Kidney (tissue), 13 donors: ENCODE measurements at regions not wholly inside any gene's neighbourhood (a gene's known extent, or its start where the extent isn't known, plus 50 kb on each side); places are given as distances from the start of the nearest gene placed in this dataset.
A peak's percentile ranks its signal among the peaks of the same experiment; 100 is the strongest.

Experiments used
- DNase-seq, 5 donors: peaks; one replicate each; pipeline ENCODE4 v3.0.0-alpha.2; 2013 to 2020
- FAIRE-seq: peaks from 2 replicates; lab custom pipeline; 2012; peaks lifted over from hg19 to GRCh38; lab: Jason Lieb, UNC
- H3K27ac ChIP-seq, 2 donors: one replicate each; pipeline ENCODE4 v1.7.0; 2013; ENCODE audit warnings: low read depth in 2 of 2, low read length in 2 of 2, inconsistent platforms in 1 of 2
- H3K27me3 ChIP-seq: one replicate; pipeline ENCODE4 v1.7.1; 2013; ENCODE audit warnings: low read length, inconsistent platforms; ENCODE audit not compliant: control insufficient read depth, insufficient read depth
- H3K36me3 ChIP-seq, 3 donors: one replicate each; pipeline versions ENCODE4 v1.7.0 to v1.7.1; 2013; ENCODE audit warnings: low read length in 3 of 3, control low read depth in 1 of 3, inconsistent platforms in 1 of 3; ENCODE audit not compliant: insufficient read depth in 3 of 3, control insufficient read depth in 2 of 3
- H3K4me1 ChIP-seq, 3 donors: one replicate each; pipeline versions ENCODE4 v1.7.0 to v1.7.1; 2013; ENCODE audit warnings: low read length in 3 of 3, inconsistent platforms in 1 of 3, low read depth in 1 of 3; ENCODE audit not compliant: control insufficient read depth in 2 of 3, insufficient read depth in 2 of 3
- H3K4me3 ChIP-seq, 3 donors: one replicate each; pipeline versions ENCODE4 v1.7.0 to v1.8.1; 2013; ENCODE audit warnings: low read length in 3 of 3, control low read depth in 1 of 3, inconsistent platforms in 1 of 3
- H3K9ac ChIP-seq, 3 donors: one replicate each; pipeline versions ENCODE4 v1.7.0 to v1.7.1; 2013; ENCODE audit warnings: low read length in 3 of 3, control low read depth in 1 of 3, inconsistent platforms in 1 of 3
- H3K9me3 ChIP-seq, 3 donors: one replicate each; pipeline versions ENCODE4 v1.7.0 to v1.7.1; 2013; ENCODE audit warnings: low read length in 3 of 3, control low read depth in 1 of 3, inconsistent platforms in 1 of 3; ENCODE audit not compliant: control insufficient read depth in 2 of 3, insufficient read depth in 1 of 3
- intact Hi-C: fragments of 100-400 bp; cut with DNase I; formaldehyde crosslinking; loops from one replicate; pipeline ENCODE4 v1.11.1; 2022
- TF ChIP-seq, protein P1 (sequence below): IDR thresholded peaks from 3 replicates; pipeline ENCODE4 v1.5.1; 2012; ENCODE audit warnings: mild to moderate bottlenecking, moderate library complexity, borderline replicate concordance; ENCODE audit not compliant: insufficient read depth; ENCODE audit errors: extremely low read depth
- donor health status: control.
- donor health status: control.
- donor health status: control.
- donor health status: control.
- donor health status: control.
- donor health status: DM: yes; HTN: yes; CAD: no.
- donor health status: Normal renal cell carcinoma (clear cell type).

DNA sequence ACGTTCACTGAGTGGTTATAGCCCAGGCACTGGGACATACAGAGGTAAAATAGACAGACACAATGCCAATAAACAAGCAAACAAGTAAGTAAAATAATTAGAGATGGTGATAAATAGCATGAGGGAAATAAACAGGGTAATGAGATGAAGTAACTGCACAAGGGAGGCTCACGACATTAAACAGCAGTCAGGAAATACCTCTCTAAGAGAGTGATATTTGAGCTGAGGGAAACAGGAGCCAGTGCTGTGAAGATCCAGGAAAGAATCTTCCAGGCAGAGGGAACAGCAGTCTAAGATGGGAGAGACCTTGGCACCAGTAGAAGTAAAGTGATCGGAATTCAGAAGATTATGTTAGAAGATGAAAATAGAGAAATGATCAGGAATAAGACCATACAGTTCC lies 279.4 kb downstream of the HINT1 start:
- Histone ChIP-seq H3K27me3 (no peaks in the 10 kb centered on the region), H3K4me1 (no peaks in the 10 kb centered on the region), H3K4me3 (no peak overlapping the region), H3K9ac (no peak overlapping the region), H3K36me3 (no peaks in the 10 kb centered on the region), H3K9me3 (no peaks in the 10 kb centered on the region), H3K27ac (no peak overlapping the region)
- intact Hi-C loops, result no loop called here
- FAIRE-seq (no peak), DNase-seq (peak in 2 of 5 donors; percentile 33 to 41)
- TF ChIP-seq, protein P1, sequence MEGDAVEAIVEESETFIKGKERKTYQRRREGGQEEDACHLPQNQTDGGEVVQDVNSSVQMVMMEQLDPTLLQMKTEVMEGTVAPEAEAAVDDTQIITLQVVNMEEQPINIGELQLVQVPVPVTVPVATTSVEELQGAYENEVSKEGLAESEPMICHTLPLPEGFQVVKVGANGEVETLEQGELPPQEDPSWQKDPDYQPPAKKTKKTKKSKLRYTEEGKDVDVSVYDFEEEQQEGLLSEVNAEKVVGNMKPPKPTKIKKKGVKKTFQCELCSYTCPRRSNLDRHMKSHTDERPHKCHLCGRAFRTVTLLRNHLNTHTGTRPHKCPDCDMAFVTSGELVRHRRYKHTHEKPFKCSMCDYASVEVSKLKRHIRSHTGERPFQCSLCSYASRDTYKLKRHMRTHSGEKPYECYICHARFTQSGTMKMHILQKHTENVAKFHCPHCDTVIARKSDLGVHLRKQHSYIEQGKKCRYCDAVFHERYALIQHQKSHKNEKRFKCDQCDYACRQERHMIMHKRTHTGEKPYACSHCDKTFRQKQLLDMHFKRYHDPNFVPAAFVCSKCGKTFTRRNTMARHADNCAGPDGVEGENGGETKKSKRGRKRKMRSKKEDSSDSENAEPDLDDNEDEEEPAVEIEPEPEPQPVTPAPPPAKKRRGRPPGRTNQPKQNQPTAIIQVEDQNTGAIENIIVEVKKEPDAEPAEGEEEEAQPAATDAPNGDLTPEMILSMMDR, result no peak

DNA sequence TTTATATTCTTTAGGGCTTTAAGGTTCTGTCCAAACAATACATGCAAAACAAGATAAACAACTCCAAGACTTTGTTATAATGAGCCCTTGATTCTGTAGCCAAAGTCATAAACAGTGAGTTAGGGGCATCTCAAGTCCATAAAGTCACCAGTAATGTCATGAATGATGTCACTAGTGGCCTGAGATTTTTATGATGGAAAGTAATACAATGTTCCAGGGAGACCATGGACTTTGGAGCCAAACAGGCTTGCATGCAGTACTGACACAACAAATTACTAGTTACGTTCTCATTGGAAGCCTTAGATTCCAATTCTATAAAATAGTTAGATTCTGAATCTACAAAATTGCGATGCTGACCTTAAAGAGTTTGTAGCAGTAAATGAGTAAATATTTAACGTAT lies 280.0 kb downstream of the HINT1 start:
- no peaks in the 10 kb centered on the region for H3K27me3 ChIP-seq
- intact Hi-C loops, result no loop called here
- FAIRE-seq (no peak), DNase-seq (peak in 2 of 5 donors; percentile 13 to 31)
- no peaks in the 10 kb centered on the region for H3K9me3 ChIP-seq
- H3K4me1 ChIP-seq, result no peaks in the 10 kb centered on the region
- no peak overlapping the region for H3K27ac ChIP-seq
- no peak overlapping the region for H3K9ac ChIP-seq
- H3K4me3 ChIP-seq, result no peak overlapping the region
- no peaks in the 10 kb centered on the region for H3K36me3 ChIP-seq
- TF ChIP-seq, protein P1, result no peak

DNA sequence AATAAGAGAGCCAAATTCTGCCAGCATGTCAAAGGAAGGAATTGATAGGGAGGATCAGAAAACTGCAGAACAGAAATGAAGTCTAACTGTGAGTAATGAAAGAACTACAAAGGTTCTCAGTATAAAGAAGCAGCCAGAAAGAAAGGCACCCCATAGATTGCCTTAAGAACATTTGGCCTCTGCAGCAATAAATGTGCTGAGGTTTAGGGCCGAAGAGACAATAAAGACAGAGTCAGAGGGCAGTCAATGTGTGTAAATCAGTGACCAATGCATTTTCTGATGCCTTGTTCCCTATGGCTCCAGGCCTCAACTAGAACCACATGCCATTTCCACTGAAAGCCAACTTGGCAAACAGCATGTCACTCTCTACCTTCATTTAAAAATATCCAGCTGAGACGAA lies 281.0 kb downstream of the HINT1 start:
- DNase-seq (no peak), FAIRE-seq (no peak)
- H3K4me3 ChIP-seq, result no peak overlapping the region
- H3K27ac ChIP-seq, result no peak overlapping the region
- H3K9me3 ChIP-seq, result no peaks in the 10 kb centered on the region
- intact Hi-C loops, result no loop called here
- TF ChIP-seq, protein P1, result no peak
- no peaks in the 10 kb centered on the region for H3K27me3 ChIP-seq
- H3K4me1 ChIP-seq, result no peaks in the 10 kb centered on the region
- H3K9ac ChIP-seq, result no peak overlapping the region
- no peaks in the 10 kb centered on the region for H3K36me3 ChIP-seq

DNA sequence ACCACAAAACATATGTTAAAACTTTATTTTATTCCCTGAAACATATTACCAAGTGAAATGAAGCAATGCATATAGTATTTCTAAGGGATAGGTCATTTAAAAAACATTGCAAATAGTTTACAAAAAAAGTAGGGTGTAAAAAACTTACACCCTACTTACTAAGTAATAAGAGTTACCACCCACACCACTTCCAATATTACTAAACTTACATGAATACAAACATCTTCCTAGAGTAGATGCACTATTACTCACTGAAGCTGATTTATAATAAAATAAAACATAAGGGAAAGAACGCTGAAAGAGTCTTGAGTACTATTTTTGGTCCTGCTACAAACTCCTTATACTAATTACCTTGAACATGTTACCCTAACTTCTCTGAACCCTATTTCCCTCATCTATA lies 289.4 kb downstream of the HINT1 start:
- DNase-seq (no peak), FAIRE-seq (no peak)
- Histone ChIP-seq H3K9me3 (no peaks in the 10 kb centered on the region), H3K36me3 (no peaks in the 10 kb centered on the region), H3K4me3 (no peak overlapping the region), H3K27ac (no peak overlapping the region), H3K4me1 (no peaks in the 10 kb centered on the region), H3K9ac (no peak overlapping the region), H3K27me3 (no peaks in the 10 kb centered on the region)
- TF ChIP-seq, protein P1, result no peak
- intact Hi-C loops, result no loop called here
